HEK293T (cell line): ENCODE measurements at regions not wholly inside any gene's neighbourhood (a gene's known extent, or its start where the extent isn't known, plus 50 kb on each side); places are given as distances from the start of the nearest gene placed in this dataset.

Experiments used
- CTCF ChIA-PET: fragments of 350-600 bp; formaldehyde crosslinking; extraction: SDS; loops from one replicate; lab custom pipeline; 2021; ENCODE audit warnings: antibody characterized with exemption, inconsistent platforms; lab: Yijun Ruan, JAX
- POLR2A ChIA-PET: fragments of 350-600 bp; formaldehyde crosslinking; extraction: SDS; loops from one replicate; lab custom pipeline; 2020; ENCODE audit warnings: antibody characterized with exemption, inconsistent platforms; lab: Yijun Ruan, JAX
- DNase-seq: peaks from one replicate; pipeline ENCODE4 v3.0.0; 2012; ENCODE audit warnings: mixed read lengths; ENCODE audit errors: extremely low spot score
- ARNT ChIP-seq: fragments of 450-650 bp; IDR thresholded peaks from 2 replicates; pipeline ENCODE4 v1.6.1; 2017; ENCODE audit warnings: mild to moderate bottlenecking
- BHLHE40 ChIP-seq: fragments of 450-650 bp; IDR thresholded peaks from 2 replicates; pipeline ENCODE4 v1.6.1; 2016; ENCODE audit warnings: mild to moderate bottlenecking, moderate library complexity, borderline replicate concordance
- CTBP1 ChIP-seq: fragments of 450-650 bp; IDR thresholded peaks from 2 replicates; pipeline ENCODE4 v1.6.1; 2016; ENCODE audit warnings: borderline replicate concordance
- ELF4 ChIP-seq: fragments of 450-650 bp; IDR thresholded peaks from 2 replicates; pipeline ENCODE4 v1.6.1; 2017; ENCODE audit warnings: antibody characterized with exemption
- FOXA1 ChIP-seq: fragments of 450-650 bp; IDR thresholded peaks from 2 replicates; pipeline ENCODE4 v1.6.1; 2016; ENCODE audit warnings: mild to moderate bottlenecking
- FOXK2 ChIP-seq: fragments of 450-650 bp; IDR thresholded peaks from 2 replicates; pipeline ENCODE4 v1.6.1; 2016; ENCODE audit warnings: mild to moderate bottlenecking
- FOXM1 ChIP-seq: fragments of 450-650 bp; IDR thresholded peaks from 2 replicates; pipeline ENCODE4 v1.6.1; 2017; ENCODE audit warnings: mild to moderate bottlenecking, borderline replicate concordance
- HDGF ChIP-seq: fragments of 450-650 bp; IDR thresholded peaks from 2 replicates; pipeline ENCODE4 v1.6.1; 2017; ENCODE audit warnings: antibody characterized with exemption, borderline replicate concordance
- L3MBTL2 ChIP-seq: fragments of 450-650 bp; conservative IDR thresholded peaks from 2 replicates; pipeline ENCODE4 v1.6.1; 2016; ENCODE audit warnings: mild to moderate bottlenecking
- LEF1 ChIP-seq: fragments of 450-650 bp; IDR thresholded peaks from 2 replicates; pipeline ENCODE4 v1.6.1; 2017; ENCODE audit warnings: mild to moderate bottlenecking, borderline replicate concordance
- NFRKB ChIP-seq: fragments of 450-650 bp; IDR thresholded peaks from 2 replicates; pipeline ENCODE4 v1.6.1; 2016; ENCODE audit warnings: mild to moderate bottlenecking, moderate library complexity
- PKNOX1 ChIP-seq: fragments of 450-650 bp; IDR thresholded peaks from 2 replicates; pipeline ENCODE4 v1.6.1; 2016
- SP1 ChIP-seq: fragments of 450-650 bp; IDR thresholded peaks from 2 replicates; pipeline ENCODE4 v1.6.1; 2017
- SUZ12 ChIP-seq: fragments of 450-650 bp; IDR thresholded peaks from 2 replicates; pipeline ENCODE4 v1.6.1; 2016; ENCODE audit warnings: mild to moderate bottlenecking
- TARDBP ChIP-seq: fragments of 450-650 bp; IDR thresholded peaks from 2 replicates; pipeline ENCODE4 v1.6.1; 2016
- ZNF384 ChIP-seq: fragments of 450-650 bp; IDR thresholded peaks from 2 replicates; pipeline ENCODE4 v1.6.1; 2016

DNA sequence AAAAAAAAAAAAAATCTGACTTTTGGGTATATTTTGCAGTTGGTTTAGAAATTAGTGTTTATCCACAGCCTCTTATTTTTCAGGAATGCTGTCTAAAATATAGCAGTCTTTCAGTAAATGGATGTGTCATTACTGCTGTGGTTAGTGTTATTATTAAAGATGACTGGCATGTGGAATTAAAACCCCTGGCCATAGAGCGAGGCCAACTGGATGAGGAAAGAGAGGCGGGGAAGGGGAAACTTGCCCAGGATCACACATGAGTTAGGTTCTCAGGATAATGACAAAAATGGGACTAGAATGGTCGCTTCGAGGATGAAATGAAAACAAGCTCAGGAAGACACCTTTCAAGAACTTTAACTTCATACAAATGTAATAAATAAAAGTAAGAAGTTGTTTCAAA lies 57.4 kb upstream of the APCDD1 start:
- ChIA-PET CTCF (no interaction called here), POLR2A (no interaction called here)
- no peak for DNase-seq
- TF ChIP-seq ELF4 (no peak), LEF1 (no peak), L3MBTL2 (no peak), PKNOX1 (no peak), BHLHE40 (no peak), FOXM1 (no peak), SUZ12 (no peak), NFRKB (no peak), CTBP1 (no peak), TARDBP (no peak), HDGF (no peak)

GRCh38 chr18:10398571-10398970 lies 55.9 kb upstream of the APCDD1 start:
- DNase-seq, result no peak
- CTCF ChIA-PET, result no interaction called here
- TF ChIP-seq ARNT (no peak), LEF1 (no peak), FOXA1 (no peak), FOXK2 (no peak), FOXM1 (no peak), ELF4 (no peak), PKNOX1 (no peak), HDGF (no peak), BHLHE40 (no peak), TARDBP (no peak), SP1 (no peak), CTBP1 (no peak), ZNF384 (no peak), L3MBTL2 (no peak), SUZ12 (no peak), NFRKB (no peak)
- POLR2A ChIA-PET, result no interaction called here

DNA sequence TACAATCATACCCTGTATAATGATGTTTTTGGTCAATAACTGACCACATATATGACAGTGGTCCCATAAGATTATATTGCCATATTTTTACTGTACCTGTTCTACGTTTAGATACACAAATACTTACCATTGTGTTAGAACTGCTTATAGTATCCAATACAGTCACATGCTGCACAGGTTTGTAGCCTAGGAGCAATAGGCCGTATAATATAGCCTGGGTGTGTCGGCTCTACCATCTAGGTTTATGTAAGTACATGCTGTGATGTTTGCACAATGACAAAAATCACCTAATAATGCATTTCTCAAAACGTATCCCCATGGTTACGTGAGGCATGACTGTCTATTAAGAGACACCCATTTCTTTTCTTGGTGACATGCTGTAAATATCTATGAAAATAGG lies 55.0 kb upstream of the APCDD1 start:
- ChIA-PET POLR2A (no interaction called here), CTCF (no interaction called here)
- no peak for DNase-seq
- TF ChIP-seq ARNT, result no peak
- TF ChIP-seq SP1, result no peak
- no peak for TF ChIP-seq FOXK2
- no peak for TF ChIP-seq ELF4

DNA sequence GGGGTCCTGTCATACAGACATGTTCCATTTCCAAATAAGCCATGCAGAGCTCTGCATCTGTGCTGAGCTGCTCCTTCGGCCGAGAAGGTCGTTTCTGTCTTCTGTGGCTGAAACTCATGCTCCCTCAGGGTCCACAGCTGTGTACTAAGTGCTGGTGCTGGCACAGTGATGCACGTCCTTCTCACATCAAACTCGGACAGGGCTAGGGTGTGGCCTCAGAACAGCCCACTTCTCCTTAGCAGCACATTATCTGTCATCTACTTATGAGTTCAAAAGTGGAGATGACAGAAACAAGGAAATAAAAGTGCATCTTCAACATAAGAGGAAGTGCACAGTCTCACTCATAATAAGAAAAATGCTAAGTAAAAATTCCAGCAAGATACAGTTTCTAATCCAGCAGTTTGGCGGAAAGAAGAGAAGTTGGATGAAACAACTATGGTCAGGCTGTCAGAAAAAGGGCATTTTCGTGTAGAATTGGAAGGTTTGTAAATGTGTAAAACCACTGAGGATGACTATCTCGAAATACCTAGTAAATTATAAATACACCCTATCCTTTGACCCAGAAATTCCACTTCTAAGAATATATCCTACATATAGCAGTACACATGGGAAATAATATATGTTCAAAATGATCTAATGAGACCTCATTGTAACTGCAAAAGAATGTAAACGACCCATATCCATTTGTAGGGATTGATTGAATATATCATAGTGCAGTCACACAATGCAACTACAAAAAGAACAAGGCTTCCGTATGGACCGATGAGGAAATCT lies 53.7 kb upstream of the APCDD1 start:
- ChIA-PET POLR2A (no interaction called here), CTCF (no interaction called here)
- DNase-seq, result no peak
- TF ChIP-seq ZNF384 (no peak), ARNT (no peak), LEF1 (no peak), BHLHE40 (no peak), FOXM1 (no peak), FOXA1 (no peak), NFRKB (no peak), TARDBP (no peak), L3MBTL2 (no peak), ELF4 (no peak), PKNOX1 (no peak)

DNA sequence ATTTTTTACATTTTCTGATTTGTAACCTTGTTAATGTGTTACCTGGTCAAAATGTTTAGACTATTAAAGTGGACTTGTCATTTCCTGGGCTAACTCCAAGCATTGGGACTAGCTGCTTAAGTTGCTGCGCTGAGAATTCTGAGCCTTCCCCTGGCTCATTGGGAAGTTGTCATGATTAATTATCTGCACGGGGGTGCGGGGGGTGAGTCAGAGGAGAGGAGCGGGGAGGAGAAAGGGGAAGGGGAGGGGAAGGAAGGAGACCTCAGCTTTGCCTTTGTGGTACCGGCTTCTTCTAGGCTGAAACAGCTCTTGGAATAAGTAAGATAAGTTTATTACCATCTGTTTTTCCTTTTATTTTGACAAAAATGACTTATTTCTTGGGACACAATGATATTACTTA lies 52.9 kb upstream of the APCDD1 start:
- TF ChIP-seq BHLHE40 (no peak), TARDBP (no peak), CTBP1 (no peak), LEF1 (no peak), FOXM1 (no peak)
- no peak for DNase-seq
- ChIA-PET CTCF (no interaction called here), POLR2A (no interaction called here)

- no peak for DNase-seq
- ChIA-PET POLR2A (no interaction called here), CTCF (no interaction called here)
- no peak for TF ChIP-seq ARNT
- no peak for TF ChIP-seq L3MBTL2
- no peak for TF ChIP-seq FOXK2
These were observed 52.5 kb upstream of the APCDD1 start for GRCh38 chr18:10401930-10402329.
